Activated gamma-delta T cell treated with anti-CD3 and anti-CD28 coated beads, Interleukin-2, amount 50 U/mL, for 16 hours (primary cell): ENCODE measurements at regions not wholly inside any gene's neighbourhood (a gene's known extent, or its start where the extent isn't known, plus 50 kb on each side); places are given as distances from the start of the nearest gene placed in this dataset.
"Not testable (repeated sequence)": the region's sequence is repeated elsewhere in the genome, so short reads cannot be mapped to it uniquely, and the experiment has no call there.

Source experiments
- DNase-seq: peaks from one replicate; pipeline ENCODE4 v3.0.0-alpha.2; 2020; ENCODE audit warnings: low read depth

GRCh38 chr5:2533848-2534247 lies 217.6 kb downstream of the IRX2 start:
- not testable (repeated sequence) for DNase-seq

- DNase-seq = no peak
These were observed 218.7 kb downstream of the IRX2 start for GRCh38 chr5:2532809-2533208.

- no peak for DNase-seq
These were observed 220.2 kb downstream of the IRX2 start for GRCh38 chr5:2531318-2531717.

- no peak for DNase-seq
These were observed 220.9 kb downstream of the IRX2 start for GRCh38 chr5:2530609-2531008.

- no peak for DNase-seq
These were observed 221.9 kb downstream of the IRX2 start for GRCh38 chr5:2529371-2530092.

GRCh38 chr5:2525351-2525750 lies 226.1 kb downstream of the IRX2 start:
- DNase-seq = no peak

GRCh38 chr5:2524620-2525019 lies 226.9 kb downstream of the IRX2 start:
- DNase-seq = no peak

- DNase-seq = no peak
These were observed 228.3 kb downstream of the IRX2 start for GRCh38 chr5:2523180-2523579.

- DNase-seq = no peak
These were observed 229.1 kb downstream of the IRX2 start for GRCh38 chr5:2522372-2522771.

- DNase-seq = no peak
These were observed 232.3 kb downstream of the IRX2 start for GRCh38 chr5:2519153-2519552.

- DNase-seq = no peak
These were observed 234.0 kb downstream of the IRX2 start for GRCh38 chr5:2517451-2517850.

GRCh38 chr5:2515180-2515764 lies 236.2 kb downstream of the IRX2 start:
- DNase-seq = no peak

- DNase-seq = no peak
These were observed 237.0 kb downstream of the IRX2 start for GRCh38 chr5:2514484-2514883.

- no peak for DNase-seq
These were observed 239.8 kb downstream of the IRX2 start for GRCh38 chr5:2511706-2512105.

- DNase-seq = no peak
These were observed 240.4 kb downstream of the IRX2 start for GRCh38 chr5:2511126-2511525.

GRCh38 chr5:2509527-2509926 lies 241.9 kb downstream of the IRX2 start:
- no peak for DNase-seq

- DNase-seq = no peak
These were observed 243.0 kb downstream of the IRX2 start for GRCh38 chr5:2508514-2508913.

GRCh38 chr5:2507611-2508010 lies 243.9 kb downstream of the IRX2 start:
- no peak for DNase-seq

- no peak for DNase-seq
These were observed 244.9 kb downstream of the IRX2 start for GRCh38 chr5:2506603-2507002.

- no peak for DNase-seq
These were observed 246.3 kb downstream of the IRX2 start for GRCh38 chr5:2505217-2505616.

GRCh38 chr5:2502970-2503594 lies 248.4 kb downstream of the IRX2 start:
- DNase-seq = no peak

- DNase-seq = no peak
These were observed 251.6 kb downstream of the IRX2 start for GRCh38 chr5:2499917-2500316.

GRCh38 chr5:2496891-2497290 lies 254.6 kb downstream of the IRX2 start:
- DNase-seq = no peak

GRCh38 chr5:2496126-2496525 lies 255.4 kb downstream of the IRX2 start:
- no peak for DNase-seq
